B cell (primary cell): ENCODE measurements at regions not wholly inside any gene's neighbourhood (a gene's known extent, or its start where the extent isn't known, plus 50 kb on each side); places are given as distances from the start of the nearest gene placed in this dataset.

Experiments used
- CTCF ChIP-seq: fragments of 200-600 bp; IDR thresholded peaks from one replicate; pipeline ENCODE4 v1.8.0; 2022; ENCODE audit warnings: antibody characterized with exemption, mild to moderate bottlenecking
- EZH2 ChIP-seq: IDR thresholded peaks from 2 replicates; pipeline ENCODE4 v1.6.1; 2012; ENCODE audit warnings: borderline replicate concordance, low read depth, mild to moderate bottlenecking, moderate library complexity, low read length; ENCODE audit not compliant: insufficient read depth, poor library complexity, severe bottlenecking

GRCh38 chr12:72093930-72094329 lies 155.3 kb downstream of the TPH2 start:
- no peak for TF ChIP-seq CTCF
- no peak for TF ChIP-seq EZH2
